Fibroblast of pulmonary artery (primary cell): ENCODE measurements at regions not wholly inside any gene's neighbourhood (a gene's known extent, or its start where the extent isn't known, plus 50 kb on each side); places are given as distances from the start of the nearest gene placed in this dataset.

Experiments
- DNase-seq: peaks from one replicate; pipeline ENCODE4 v3.0.0-alpha.2; 2010; ENCODE audit warnings: low read depth
- H3K4me3 ChIP-seq: replicated peaks from 2 replicates; pipeline ENCODE4 v1.5.1; 2011; ENCODE audit warnings: low read depth, mild to moderate bottlenecking, control low read depth, low read length, moderate library complexity
- CTCF ChIP-seq: IDR thresholded peaks from 2 replicates; pipeline ENCODE4 v1.5.1; 2011; ENCODE audit warnings: mild to moderate bottlenecking, control low read depth, low read length, inconsistent platforms; ENCODE audit errors: missing control alignments

- no peak for DNase-seq
- no peak for TF ChIP-seq CTCF
Measured at GRCh38 chr16:64421515-64421914, 700.3 kb downstream of the CDH11 start.

GRCh38 chr16:64419832-64420231 lies 702.0 kb downstream of the CDH11 start:
- H3K4me3 ChIP-seq, result no peak overlapping the region

More at GRCh38 chr16:64421515-64421914, 700.3 kb downstream of the CDH11 start:
- H3K4me3 ChIP-seq, result no peak overlapping the region

GRCh38 chr16:64417711-64418227 lies 704.1 kb downstream of the CDH11 start:
- no peak overlapping the region for H3K4me3 ChIP-seq
- no peak for TF ChIP-seq CTCF
- DNase-seq, result peak; percentile 76

More at GRCh38 chr16:64419832-64420231, 702.0 kb downstream of the CDH11 start:
- no peak for TF ChIP-seq CTCF
- no peak for DNase-seq

GRCh38 chr16:64416216-64417005 lies 705.5 kb downstream of the CDH11 start:
- DNase-seq, result peak; percentile 52
- H3K4me3 ChIP-seq, result no peak overlapping the region
- TF ChIP-seq CTCF, result no peak

DNA sequence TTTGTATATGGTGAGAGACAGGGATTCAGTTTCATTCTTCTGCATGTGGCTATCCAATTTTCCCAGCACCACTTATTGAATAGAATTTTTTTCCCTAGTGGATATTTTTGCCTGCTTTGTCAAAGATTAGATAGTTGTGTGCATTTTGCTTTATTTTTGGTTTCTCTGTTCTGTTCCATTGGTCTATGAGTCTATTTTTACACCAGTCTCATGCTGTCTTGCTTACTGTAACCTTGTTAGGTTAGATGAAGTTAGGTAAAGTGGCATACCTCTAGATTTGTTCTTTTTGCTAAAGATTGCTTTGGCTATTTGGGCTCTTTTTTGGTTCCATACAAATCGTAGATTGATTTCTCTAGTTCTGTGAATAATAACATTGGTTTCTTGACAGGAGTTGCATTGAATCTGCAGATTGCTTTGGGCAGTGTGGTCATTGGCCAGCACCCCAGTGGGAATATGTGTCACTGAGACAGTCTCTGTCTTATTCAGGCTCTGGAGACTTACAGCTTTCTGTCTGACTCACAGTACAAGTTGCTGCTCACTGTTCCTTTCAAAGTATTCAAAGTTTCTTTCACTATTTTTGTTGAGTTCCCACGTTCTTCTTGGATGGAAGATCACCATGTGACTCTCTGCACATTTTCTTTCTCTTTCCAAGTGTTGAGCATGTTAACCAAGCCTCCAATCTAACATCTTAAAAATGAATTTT lies 709.1 kb downstream of the CDH11 start:
- TF ChIP-seq CTCF, result no peak
- H3K4me3 ChIP-seq, result no peak overlapping the region
- peak; percentile 35 for DNase-seq

GRCh38 chr16:64410306-64410705 lies 711.6 kb downstream of the CDH11 start:
- H3K4me3 ChIP-seq, result no peak overlapping the region
- no peak for TF ChIP-seq CTCF
- DNase-seq, result peak; percentile 30
